HG03196 (cell line): ENCODE measurements at regions not wholly inside any gene's neighbourhood (a gene's known extent, or its start where the extent isn't known, plus 50 kb on each side); places are given as distances from the start of the nearest gene placed in this dataset.

ENCODE experiments used
- ATAC-seq: cut with Tn5 transposase; IDR thresholded peaks from one replicate; pipeline ENCODE4 v1.9.1; 2021; ENCODE audit not compliant: unreplicated experiment

DNA sequence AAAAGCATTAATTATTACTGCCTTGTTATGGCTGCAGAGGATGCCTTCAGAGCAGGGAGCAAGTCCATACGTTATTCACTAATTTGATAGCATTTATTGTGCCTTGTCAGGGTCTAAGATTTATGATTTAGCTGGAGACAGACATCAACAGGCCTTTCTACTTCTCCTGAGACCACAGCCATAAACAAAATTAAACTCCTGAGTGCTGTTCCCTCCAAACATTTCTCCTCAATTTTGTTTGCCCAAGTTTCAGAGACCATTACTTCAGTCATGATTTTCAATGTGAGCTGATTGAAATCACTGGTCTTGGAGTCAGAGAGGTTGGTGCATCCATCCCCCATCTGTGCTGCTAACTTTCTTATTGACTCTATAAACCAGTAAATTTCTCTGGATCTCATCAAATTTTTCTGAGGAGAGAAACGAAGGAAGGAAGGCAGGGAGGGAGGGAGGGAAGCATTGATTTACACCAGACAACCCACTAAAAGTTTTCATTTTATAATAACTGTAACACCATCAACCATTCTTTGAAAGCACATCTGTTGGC, 423.6 kb upstream of the CDH11 start:
- no peak for ATAC-seq

DNA sequence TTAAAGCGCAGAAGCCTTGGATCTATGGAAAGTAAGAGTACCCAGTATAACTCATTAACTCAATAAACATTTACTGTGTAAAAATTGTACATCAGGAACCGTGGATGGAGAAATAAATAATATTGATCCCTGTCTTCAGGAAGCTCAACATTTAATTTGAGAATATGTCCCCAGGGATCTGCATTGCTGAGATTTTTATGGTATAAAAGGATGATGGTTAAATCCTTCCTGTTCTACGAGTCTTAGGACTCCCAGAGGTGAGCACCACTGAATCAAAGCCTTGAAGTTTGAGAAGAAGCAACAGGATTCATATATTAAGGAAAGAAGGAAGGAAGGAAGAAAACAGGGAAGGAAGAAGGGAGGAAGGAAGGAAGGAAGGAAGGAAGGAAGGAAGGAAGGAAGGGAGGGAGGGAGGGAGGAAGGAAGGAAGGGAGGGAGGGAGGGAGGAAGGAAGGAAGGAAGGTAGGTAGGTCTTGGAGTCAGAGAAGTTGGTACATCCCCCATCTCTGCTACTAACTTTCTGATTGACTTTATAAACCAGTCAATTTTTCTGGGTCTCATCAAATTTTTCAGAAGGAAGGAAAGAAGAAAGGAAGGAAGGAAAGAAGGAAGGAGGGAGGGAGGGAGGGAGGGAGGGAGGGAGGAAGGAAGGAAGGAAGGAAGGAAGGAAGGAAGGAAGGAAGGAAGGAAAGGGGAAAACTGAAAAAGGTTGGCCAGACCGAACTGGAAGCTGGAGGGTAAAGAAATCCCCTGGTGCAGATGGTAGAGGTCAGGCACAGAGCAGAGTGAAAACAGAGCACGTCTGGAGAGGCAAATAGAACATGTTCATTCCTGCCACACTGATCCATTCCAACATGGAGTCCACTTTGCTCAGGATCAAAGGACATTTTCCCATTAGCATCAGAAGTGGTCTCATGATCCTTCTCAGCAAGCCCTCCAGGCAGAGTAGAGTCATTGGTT, 422.2 kb upstream of the CDH11 start:
- ATAC-seq = no peak

DNA sequence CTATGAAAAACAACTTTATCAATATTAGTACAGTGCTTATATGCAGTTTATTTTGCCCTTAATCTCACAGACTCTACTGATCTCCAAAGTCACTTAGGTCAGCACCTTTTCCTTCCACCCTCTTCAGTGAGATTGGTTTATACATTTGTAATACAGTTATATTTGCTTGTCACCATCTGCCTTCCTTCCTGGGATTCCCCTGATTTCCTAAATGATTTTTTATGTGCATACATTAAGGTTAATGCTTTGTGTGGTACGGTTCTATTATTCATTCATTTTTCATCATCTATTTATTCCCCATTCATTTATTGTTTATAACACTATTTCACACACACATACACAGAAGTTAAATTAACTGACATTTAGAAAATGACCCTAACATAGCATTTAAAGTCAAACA, 419.8 kb upstream of the CDH11 start:
- no peak for ATAC-seq

- no peak for ATAC-seq
These were observed 419.0 kb upstream of the CDH11 start for GRCh38 chr16:65540901-65541300.

DNA sequence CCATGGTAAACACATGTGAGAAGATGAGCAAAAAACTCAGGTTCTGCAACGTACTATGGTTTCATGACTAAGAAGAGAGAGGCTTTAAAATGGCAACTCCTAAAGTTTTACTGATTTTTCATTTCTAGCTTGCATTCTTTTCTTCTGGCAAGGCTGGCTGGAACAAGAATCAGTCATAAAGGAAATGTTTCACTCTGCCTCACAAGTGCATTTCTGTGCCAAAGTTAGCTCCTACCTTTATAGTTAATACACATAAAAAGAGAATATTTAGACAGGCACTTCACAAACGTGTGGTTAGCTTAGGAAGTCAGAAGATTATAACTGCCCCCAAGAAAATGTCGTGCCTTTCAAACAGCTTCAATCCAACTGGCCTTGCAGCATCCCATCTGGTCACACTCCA, 417.1 kb upstream of the CDH11 start:
- ATAC-seq = no peak

GRCh38 chr16:65537336-65537735, 415.5 kb upstream of the CDH11 start:
- ATAC-seq = no peak

GRCh38 chr16:65534121-65534528, 412.3 kb upstream of the CDH11 start:
- ATAC-seq = no peak

- ATAC-seq = no peak
These were observed 411.0 kb upstream of the CDH11 start for GRCh38 chr16:65532846-65533245.

- ATAC-seq = no peak
These were observed 410.4 kb upstream of the CDH11 start for GRCh38 chr16:65532258-65532657.

DNA sequence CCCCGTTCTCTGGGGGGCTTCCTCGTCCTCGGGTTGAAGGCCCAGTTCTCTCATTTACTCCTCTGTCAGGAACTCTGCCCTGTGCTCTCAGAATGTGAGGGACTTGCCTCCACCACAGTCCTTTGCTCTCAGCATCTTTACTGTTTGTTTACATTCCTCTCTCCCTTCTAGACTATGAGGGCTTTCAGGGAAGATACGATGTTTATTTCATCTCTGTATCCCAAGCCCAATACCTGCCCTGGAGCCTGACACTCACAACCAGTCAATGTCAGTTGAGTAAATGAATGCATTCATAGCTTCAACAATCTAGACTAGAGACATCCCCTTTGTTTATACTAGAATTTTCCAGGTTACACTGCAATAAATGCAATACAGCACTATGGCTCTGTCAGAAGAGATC, 409.6 kb upstream of the CDH11 start:
- no peak for ATAC-seq

GRCh38 chr16:65525707-65526106, 403.8 kb upstream of the CDH11 start:
- ATAC-seq = no peak

DNA sequence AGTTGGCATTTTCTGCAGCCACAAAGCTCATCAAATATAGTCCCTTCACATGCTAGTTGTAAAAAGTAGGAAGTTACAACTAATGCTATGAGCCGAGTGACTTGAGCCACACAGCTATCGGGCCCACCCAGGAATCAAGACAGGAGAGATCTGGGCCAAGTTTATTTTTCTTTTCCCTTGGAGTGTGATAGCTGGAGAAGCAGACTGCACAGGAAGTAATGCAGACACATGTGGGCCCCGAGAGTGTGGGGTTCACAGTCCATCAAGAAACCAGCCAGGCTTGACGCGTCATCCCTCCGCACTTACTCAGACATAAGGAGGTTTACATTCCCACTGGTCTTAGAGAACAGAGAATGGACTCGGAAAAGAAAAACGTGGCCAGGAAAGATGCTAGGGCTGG, 403.1 kb upstream of the CDH11 start:
- no peak for ATAC-seq

DNA sequence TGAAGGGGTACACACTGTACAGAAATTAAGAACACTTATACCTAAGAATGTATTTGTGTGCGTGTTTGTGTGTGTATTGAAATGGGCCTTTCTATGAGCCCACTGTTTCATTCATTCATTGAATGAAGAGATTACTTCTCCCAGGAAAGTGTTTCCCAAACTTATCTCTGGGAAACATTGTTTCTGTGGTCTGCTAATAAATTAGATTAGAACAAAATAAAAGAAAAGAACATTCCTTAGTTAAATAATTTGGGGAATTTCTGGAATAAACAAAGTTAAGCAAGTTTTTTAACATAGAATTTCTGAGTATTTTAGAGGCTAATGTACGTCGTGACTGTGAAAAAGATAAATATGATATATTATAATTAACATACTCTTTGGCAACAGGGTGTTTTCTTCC, 402.4 kb upstream of the CDH11 start:
- no peak for ATAC-seq

DNA sequence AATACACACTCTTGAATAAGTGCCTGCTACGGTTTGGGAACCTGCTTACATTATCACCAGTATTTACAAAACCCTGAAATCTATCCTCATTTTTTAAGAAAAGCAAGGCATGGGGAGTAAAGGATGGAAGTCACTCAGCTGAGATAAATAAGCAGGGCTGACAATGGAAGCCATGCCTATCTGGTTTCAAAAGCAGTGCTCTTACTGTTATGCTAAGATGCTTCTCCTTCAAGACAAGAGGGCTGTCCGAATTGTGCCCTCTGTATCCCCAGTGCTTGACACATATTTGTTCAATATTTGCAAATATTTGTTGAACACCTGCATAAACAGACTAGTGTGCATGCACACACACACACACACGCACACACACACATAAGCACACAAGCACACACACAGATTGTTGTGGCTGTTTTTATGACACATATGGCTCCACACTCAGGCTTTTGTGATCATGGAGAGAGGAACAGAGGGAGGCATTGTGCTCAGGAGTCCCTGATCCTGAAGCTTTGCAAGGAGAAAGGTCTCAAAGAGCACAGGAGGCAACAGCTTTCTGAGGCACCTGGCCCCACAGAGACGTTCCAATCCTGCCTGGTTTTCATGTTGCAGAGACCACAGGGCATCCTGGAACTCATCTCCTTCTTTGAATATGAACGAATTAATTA, 401.6 kb upstream of the CDH11 start:
- no peak for ATAC-seq

GRCh38 chr16:65522412-65522811, 400.5 kb upstream of the CDH11 start:
- ATAC-seq = no peak

- no peak for ATAC-seq
These were observed 399.9 kb upstream of the CDH11 start for GRCh38 chr16:65521633-65522328.

DNA sequence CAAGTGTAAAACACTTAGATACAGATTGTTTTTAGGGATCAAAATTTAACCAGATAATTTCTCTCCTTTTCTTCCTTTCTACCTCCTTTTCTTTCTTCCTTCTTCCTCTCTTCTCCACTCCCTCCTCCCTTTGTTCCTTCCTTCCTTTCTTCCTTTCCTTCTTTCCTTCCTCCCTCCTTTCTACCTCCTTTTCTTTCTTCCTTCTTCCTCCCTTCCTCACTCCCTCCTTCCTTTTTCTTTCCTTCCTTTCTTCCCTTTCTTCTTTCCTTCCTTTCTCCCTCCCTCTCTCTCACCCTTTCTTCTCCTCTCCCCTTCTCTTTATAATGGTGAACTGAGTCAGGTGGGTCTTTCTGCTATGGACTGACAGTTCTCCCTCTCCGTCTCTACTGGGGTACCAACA, 397.5 kb upstream of the CDH11 start:
- no peak for ATAC-seq

DNA sequence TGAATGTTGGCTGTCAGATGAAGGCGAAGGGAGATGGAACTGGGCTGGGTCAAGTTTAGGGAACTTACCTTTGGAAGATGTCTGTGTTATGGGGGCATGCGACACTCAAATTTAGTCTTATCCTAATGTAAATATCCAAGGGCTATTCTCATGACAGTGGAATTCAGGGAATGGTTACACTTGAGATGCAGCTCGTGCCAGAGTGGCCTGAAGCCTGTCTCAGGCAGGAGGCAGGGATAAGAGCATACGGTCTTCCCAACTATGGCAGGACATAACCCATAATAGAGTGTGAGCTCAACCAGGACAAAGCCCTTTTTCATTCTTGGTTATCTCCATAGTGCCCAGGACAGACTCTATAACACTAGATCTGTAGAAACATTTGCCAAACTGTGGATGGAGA, 393.3 kb upstream of the CDH11 start:
- ATAC-seq = no peak

DNA sequence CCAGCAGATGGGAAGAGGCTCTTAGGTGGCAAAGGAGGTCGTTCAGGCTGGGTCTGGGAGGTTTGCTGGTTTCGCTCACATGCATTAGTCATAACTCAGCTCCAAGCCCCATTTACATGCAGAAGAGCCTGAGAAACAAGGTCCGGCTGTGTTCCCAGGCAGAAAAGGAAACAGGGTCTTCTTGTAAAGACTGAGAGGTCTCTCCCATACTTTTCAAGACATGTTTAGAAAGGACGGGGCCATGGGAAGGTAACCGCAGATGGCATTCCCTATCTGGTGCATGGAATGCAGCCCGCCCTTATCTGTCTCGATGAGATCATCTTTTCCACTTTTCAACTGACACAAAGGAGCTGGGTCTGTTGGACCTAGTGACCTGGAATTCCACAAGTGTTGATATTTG, 389.0 kb upstream of the CDH11 start:
- no peak for ATAC-seq

DNA sequence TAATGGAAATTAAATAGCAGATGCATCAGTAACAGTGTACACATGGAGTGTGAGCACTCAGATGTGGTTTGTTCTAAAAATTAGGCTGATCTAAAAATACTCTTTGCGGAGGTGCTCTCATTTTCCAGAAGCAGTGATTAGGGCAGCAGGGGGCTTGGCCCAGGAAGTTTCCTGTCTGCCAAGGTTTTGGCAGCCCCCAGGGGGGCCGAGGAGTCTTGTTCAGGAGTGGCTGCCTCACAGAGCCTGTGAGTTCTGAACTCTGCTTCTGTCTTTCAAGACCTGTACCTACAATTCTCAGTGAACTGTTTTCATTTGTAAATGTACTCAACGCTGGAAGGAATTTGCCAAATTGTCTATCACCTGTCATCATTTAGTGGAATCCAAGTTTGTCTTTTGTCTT, 388.4 kb upstream of the CDH11 start:
- ATAC-seq = no peak

- no peak for ATAC-seq
These were observed 387.3 kb upstream of the CDH11 start for GRCh38 chr16:65509172-65509571.

DNA sequence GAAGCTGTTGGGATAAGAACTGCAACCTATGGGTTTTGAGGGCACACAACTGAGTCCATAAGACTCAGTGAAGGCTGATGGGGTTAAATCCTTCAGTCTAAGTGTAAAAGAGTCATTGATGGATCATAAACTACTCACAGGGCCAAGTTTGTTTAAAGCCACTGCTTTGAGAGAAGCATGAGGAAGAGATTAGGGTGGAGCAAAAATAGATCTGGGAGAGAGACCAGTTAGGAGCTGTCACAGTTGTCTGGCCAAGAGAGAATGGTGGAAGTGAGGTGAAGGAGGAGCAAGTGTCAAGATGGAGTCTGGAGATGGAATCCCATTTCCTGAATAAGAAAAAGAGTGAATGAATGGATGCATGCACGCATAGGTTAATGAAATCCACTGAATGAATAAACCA, 379.1 kb upstream of the CDH11 start:
- no peak for ATAC-seq
